ENCODE measurements at regions not wholly inside any gene's neighbourhood (a gene's known extent, or its start where the extent isn't known, plus 50 kb on each side); places are given as distances from the start of the nearest gene placed in this dataset.

DNA sequence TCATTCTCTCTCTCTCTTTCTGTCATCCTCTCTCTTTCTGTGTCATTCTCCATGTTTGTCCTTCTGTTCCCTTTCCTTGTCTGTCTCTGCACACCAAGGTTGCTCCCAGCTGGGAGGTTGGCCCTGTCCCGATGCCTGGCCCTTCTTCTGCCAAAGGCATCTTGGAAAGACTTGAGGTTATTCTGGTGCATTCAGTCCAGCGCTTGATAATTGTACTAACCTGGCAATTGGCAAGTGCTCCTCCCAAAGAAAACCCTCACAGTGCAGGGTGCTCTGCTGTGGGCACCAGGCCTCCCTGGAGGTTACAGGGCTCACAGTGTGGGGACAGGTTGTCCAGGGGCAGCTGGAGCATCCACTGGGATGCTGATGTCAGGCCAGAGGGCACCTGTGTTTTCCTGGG is 95.4 kb downstream of the GLI2 start:
- in situ Hi-C loops (cut with MboI; ENCODE audit: low pct_unique_long_range_greater_than_20kb, low sequenced_read_pairs, unreplicated experiment), result no loop called here

DNA sequence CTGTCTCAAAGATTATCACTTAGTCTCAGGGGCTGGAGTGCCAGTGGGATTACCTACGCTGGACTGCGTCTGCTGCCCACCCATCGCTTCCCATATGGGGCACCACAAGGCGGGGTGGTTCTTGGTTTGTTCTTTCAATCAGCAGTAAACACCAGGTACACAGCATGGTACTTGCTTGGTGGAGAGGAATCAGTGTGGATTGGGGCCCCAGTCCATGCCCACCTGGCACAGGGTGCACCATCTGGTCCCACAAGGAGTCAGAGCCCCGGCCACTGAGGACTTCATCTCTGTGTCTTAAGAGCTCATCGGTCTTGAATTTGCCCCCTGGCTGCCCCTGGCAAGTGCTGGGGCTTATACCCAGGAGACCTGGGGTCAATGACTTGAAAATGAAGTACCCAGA is 96.2 kb downstream of the GLI2 start:
- DNase-seq (ENCODE audit: low spot score), result no peak
- in situ Hi-C loops (cut with MboI; ENCODE audit: low pct_unique_long_range_greater_than_20kb, low sequenced_read_pairs, unreplicated experiment), result no loop called here
- no peak for TF ChIP-seq CTCF (IDR thresholded peaks at IDR 0.05; ENCODE audit: extremely low read depth, insufficient read depth, missing control alignments)

More for the DNA sequence above, 95.4 kb downstream of the GLI2 start:
- no peak for TF ChIP-seq CTCF (IDR thresholded peaks at IDR 0.05; ENCODE audit: extremely low read depth, insufficient read depth, missing control alignments)
- no peak for DNase-seq (ENCODE audit: low spot score)

GRCh38 chr2:120832296-120833070 is 96.8 kb downstream of the GLI2 start:
- no peak for DNase-seq (ENCODE audit: low spot score)
- TF ChIP-seq CTCF (IDR thresholded peaks at IDR 0.05; ENCODE audit: extremely low read depth, insufficient read depth, missing control alignments), result no peak
- in situ Hi-C loops (cut with MboI; ENCODE audit: low pct_unique_long_range_greater_than_20kb, low sequenced_read_pairs, unreplicated experiment), result no loop called here

GRCh38 chr2:120833127-120833675 is 97.5 kb downstream of the GLI2 start:
- DNase-seq (ENCODE audit: low spot score), result no peak
- TF ChIP-seq CTCF (IDR thresholded peaks at IDR 0.05; ENCODE audit: extremely low read depth, insufficient read depth, missing control alignments), result no peak
- in situ Hi-C loops (cut with MboI; ENCODE audit: low pct_unique_long_range_greater_than_20kb, low sequenced_read_pairs, unreplicated experiment), result no loop called here

DNA sequence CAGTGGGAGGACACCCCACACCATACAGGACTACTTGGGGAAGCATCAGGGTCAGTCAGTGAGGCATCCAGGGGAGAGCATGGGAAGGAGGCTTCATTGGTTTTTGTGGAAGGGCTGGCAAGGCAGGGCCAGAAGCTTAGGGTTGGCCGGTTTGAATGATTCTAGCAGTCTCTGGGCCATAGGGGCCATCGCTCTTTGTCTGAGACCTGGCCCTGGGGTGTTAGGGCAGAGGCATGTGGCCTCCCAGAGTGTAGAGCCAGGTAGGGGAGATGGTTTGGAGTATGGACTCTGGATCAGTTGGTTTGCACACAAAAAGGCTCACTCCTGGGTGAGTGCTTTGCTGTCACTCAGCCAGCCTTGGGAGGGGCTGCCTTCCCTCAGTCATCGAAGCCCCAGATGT is 98.5 kb downstream of the GLI2 start:
- TF ChIP-seq CTCF (IDR thresholded peaks at IDR 0.05; ENCODE audit: extremely low read depth, insufficient read depth, missing control alignments), result no peak
- in situ Hi-C loops (cut with MboI; ENCODE audit: low pct_unique_long_range_greater_than_20kb, low sequenced_read_pairs, unreplicated experiment), result no loop called here
- DNase-seq (ENCODE audit: low spot score), result no peak

- in situ Hi-C loops (cut with MboI; ENCODE audit: low pct_unique_long_range_greater_than_20kb, low sequenced_read_pairs, unreplicated experiment), result no loop called here
- TF ChIP-seq CTCF (IDR thresholded peaks at IDR 0.05; ENCODE audit: extremely low read depth, insufficient read depth, missing control alignments), result no peak
- DNase-seq (ENCODE audit: low spot score), result no peak
Measured at GRCh38 chr2:120836281-120836680, 100.6 kb downstream of the GLI2 start.
